NCI-H526 (cell line): ENCODE measurements at regions not wholly inside any gene's neighbourhood (a gene's known extent, or its start where the extent isn't known, plus 50 kb on each side); places are given as distances from the start of the nearest gene placed in this dataset.
A peak's percentile ranks its signal among the peaks of the same experiment; 100 is the strongest.

Experiments
- DNase-seq, 2 experiments: peaks; one replicate each; lab custom pipeline; 2025; lab: John Stamatoyannopoulos, UW

- no peak for DNase-seq
Measured at GRCh38 chr5:82358457-82358856, 80.3 kb upstream of the RPS23 start.

- no peak for DNase-seq
Measured at GRCh38 chr5:82356808-82357671, 78.9 kb upstream of the RPS23 start.

GRCh38 chr5:82356021-82356420, 77.9 kb upstream of the RPS23 start:
- DNase-seq: no peak

- DNase-seq: no peak
Measured at GRCh38 chr5:82355496-82355895, 77.3 kb upstream of the RPS23 start.

- DNase-seq: no peak
Measured at GRCh38 chr5:82355053-82355452, 76.9 kb upstream of the RPS23 start.

- DNase-seq: no peak
Measured at GRCh38 chr5:82354543-82354942, 76.4 kb upstream of the RPS23 start.

- no peak for DNase-seq
Measured at GRCh38 chr5:82353522-82353921, 75.4 kb upstream of the RPS23 start.

GRCh38 chr5:82352146-82352791, 74.1 kb upstream of the RPS23 start:
- no peak for DNase-seq

- peak; percentile 8 to 47 for DNase-seq
Measured at GRCh38 chr5:82351754-82352145, 73.6 kb upstream of the RPS23 start.

- no peak for DNase-seq
Measured at GRCh38 chr5:82351297-82351696, 73.1 kb upstream of the RPS23 start.

- DNase-seq: peak in 1 of 2 experiments; percentile 27
Measured at GRCh38 chr5:82349652-82350051, 71.5 kb upstream of the RPS23 start.

GRCh38 chr5:82348784-82349425, 70.8 kb upstream of the RPS23 start:
- DNase-seq: no peak

GRCh38 chr5:82347201-82347865, 69.2 kb upstream of the RPS23 start:
- DNase-seq: no peak

- DNase-seq: no peak
Measured at GRCh38 chr5:82346399-82347165, 68.4 kb upstream of the RPS23 start.

GRCh38 chr5:82345108-82345507, 67.0 kb upstream of the RPS23 start:
- DNase-seq: no peak

GRCh38 chr5:82341325-82341724, 63.2 kb upstream of the RPS23 start:
- no peak for DNase-seq

GRCh38 chr5:82340799-82341198, 62.6 kb upstream of the RPS23 start:
- DNase-seq: no peak

- no peak for DNase-seq
Measured at GRCh38 chr5:82339792-82340191, 61.6 kb upstream of the RPS23 start.

- DNase-seq: no peak
Measured at GRCh38 chr5:82338771-82339373, 60.7 kb upstream of the RPS23 start.

- DNase-seq: no peak
Measured at GRCh38 chr5:82336959-82337351, 58.8 kb upstream of the RPS23 start.

GRCh38 chr5:82336226-82336958, 58.2 kb upstream of the RPS23 start:
- DNase-seq: no peak
